ENCODE measurements at regions not wholly inside any gene's neighbourhood (a gene's known extent, or its start where the extent isn't known, plus 50 kb on each side); places are given as distances from the start of the nearest gene placed in this dataset.

DNA sequence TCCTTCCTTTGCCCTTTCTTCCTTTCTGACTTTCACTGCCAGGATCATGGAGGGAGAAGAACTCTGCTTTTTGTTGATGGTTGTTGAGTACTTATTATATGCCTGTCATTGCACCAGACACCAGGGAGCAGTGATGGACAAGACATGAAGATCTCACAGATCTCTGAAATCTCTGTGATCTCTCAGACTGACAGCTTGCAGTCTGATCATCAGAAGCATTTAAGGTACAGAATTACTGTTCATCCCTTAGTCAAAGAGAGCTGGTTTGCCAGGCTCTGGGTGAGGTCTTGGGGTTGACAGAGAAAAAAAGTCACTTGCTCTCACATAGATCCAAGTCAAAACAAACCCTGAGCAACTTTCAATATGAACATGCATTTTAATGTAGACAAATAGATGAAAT, 299.5 kb upstream of the FMN2 start:
- no peak for DNase-seq (ENCODE audit: low spot score)

DNA sequence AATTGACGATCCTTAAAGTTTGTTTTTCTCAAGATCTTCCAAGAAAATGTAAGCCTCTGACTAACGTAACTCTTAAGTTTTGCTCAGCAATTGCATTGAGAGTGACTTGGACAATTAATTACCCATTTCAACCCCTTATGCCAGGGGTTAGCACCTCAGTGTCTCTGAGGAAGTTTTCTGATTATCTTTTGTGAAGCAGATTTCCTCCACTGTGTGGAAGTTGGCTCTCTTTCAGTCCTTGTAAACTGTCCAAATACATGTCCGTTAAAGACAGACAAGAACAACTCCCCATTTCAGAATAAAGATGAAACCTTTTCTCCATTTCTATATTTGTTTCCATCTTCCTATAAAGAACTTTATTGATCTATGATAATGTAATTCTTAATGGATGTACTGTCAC, 296.4 kb upstream of the FMN2 start:
- DNase-seq (ENCODE audit: low spot score) = no peak

DNA sequence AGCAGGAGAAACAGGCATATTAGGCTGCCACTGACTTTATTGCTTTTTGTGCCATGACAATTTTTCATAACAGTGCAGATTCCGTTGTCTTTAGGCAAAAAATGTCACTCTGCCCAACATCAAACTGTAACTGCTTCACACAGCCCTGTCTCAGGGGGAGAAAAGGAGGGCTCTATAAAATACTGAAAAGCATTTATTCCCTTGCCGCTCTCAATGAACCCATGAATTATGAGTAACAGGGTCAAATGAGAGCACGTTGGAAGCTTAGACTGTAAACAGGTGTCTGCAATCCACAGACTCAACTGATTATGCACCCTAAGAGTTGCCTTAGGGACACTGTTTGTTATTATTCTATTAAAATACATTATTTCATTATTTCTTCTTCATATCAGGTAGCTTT, 292.1 kb upstream of the FMN2 start:
- DNase-seq (ENCODE audit: low spot score) = no peak

DNA sequence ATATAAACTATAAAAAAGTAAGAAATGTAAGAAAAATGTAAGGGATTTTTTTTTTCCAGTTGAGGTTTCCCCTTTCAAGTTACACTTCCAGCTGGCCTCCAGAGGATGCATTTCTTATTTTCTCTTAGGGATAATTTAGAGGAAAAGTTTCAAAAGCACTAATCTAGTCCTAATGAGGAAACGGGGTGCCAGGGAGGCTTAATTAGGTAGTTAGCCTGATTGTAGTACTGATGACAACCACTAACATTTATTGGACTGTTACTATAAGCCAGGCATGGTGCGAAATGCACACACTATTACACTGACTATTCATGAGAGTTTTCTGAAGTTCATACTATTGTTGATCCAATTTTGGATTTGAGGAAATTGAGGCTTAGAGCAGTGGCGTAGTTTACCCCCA, 290.8 kb upstream of the FMN2 start:
- no peak for DNase-seq (ENCODE audit: low spot score)

DNA sequence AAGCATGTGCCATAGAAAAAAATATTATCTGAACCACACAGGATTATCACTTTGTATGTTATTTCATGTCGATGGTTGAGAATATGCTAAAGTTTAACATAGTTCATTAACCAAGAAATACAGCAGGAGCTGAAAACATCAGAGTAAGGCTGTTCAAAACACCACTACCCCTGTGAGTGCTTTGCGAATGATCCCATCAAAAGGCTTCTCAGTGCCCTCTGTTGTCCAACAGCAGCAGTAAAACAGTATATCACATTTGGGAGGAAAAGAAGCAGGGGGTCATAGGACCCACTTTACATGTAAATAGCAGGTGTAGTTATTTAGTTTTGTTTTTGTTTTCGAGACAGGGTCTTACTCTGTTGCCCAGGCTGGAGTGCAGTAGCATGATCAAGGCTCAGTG, 289.4 kb upstream of the FMN2 start:
- no peak for DNase-seq (ENCODE audit: low spot score)

DNA sequence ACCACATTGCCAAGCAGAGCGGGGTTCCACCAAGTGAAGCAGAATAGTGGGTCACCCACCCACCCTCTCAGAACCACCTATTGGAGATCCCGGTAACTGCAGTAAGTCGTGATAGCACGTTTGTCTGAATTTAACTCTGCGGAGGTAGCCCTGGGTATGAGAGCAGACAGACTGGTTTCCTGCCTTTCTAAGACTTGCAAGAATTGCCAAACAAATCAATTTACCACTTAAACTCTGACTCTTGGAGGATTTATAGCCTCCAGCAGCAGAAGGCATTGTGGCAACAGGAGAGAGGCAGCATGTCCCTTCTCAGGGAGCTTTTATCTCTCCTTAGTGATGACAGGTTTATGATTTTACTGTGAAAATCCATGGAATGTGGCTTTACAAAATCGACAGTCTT, 287.9 kb upstream of the FMN2 start:
- DNase-seq (ENCODE audit: low spot score) = no peak

DNA sequence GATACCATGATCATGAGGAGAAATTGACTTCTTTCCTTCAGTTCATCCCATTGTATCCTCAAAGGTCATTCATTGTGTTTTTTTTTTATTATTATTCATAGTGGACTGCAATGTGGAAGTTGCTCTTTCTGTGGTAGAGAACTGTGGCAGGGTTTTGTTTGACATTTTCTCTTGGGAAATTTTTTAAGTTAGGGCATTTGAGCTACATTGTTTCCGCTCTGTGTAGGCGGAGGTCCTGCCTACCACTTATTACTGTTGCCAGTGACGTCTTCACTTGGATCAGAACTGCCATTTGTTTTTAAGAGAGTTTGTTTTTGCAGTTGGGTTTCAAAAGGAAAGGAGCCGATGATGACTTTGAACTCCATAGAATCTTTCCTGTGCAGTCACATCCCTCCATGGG, 287.4 kb upstream of the FMN2 start:
- DNase-seq (ENCODE audit: low spot score) = no peak

DNA sequence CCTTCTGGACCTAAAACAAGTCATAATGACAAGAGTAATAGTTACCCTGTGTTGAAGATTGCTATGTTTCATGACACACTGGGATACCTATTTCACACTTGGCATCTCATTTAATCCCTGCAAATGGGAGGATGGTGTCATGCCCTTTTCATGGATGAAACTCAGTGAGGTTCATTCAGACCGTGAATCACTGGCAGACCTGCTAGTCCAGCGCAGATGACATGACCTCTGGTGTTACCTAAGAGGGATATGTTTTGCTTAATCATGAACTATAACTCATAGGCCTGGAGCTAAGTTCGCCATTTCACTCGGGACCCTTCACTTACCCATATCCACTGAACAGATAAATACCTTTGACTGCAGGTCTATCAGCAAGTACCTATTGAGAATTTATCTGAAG, 286.6 kb upstream of the FMN2 start:
- DNase-seq (ENCODE audit: low spot score) = no peak

DNA sequence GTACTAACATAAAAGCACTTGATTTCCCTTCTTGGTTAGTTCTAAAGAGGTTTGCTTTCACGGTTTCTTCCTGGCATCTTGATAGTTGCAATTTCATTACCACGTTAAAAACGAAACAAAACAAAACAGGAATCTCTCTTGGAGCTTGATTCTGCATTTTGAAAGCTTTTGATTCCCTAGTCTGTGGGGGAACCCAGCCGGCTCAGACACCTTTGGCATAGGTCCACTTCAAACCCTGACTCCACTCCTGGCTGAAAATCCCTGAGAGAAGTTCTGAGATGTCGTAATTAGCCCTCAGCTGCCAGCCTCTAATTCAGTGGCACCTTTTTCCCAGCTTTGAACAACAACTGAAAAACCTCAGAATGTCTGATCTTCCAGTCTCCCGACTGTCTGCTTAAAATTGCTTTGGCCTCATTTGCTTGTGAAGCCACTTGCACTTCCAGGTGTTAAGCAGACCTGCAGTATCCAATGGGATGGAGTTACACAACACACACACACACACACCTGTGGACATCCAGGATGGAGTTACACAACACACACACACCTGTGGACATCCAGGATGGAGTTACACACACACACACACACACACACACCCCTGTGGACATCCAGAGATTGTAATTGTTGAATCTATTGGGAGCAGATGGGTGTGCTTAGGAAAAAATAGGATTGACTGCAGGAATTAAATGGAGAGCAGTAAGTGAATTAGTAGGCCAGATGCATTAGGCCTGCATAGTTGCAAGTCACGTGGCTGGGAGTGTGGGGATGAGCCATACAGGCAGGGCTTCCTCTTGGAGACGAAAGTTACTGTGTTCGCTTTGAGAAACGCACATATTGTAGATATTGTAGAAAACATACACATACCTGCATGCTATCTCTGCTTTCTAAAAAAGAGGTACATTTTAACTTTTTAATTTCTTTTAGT, 285.6 kb upstream of the FMN2 start:
- DNase-seq (ENCODE audit: low spot score) = no peak

DNA sequence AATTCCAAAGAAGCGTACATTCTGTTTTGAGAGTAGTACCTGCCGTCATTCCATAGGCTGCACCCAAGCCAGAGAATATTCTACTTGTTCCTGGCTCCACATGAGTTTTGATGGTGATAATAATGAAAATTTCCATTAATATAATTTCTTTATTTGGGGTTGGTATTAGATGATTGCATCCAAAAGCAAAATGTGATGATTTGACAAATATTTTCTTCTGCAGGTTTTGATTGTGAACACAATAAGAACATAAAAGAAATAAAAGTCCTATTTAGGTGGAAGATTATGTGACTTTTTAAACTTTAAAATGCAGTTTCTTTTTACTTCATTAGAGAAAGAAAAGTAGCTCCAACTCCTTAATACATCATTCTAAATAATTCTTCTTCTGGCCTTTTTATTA, 284.8 kb upstream of the FMN2 start:
- no peak for DNase-seq (ENCODE audit: low spot score)

DNA sequence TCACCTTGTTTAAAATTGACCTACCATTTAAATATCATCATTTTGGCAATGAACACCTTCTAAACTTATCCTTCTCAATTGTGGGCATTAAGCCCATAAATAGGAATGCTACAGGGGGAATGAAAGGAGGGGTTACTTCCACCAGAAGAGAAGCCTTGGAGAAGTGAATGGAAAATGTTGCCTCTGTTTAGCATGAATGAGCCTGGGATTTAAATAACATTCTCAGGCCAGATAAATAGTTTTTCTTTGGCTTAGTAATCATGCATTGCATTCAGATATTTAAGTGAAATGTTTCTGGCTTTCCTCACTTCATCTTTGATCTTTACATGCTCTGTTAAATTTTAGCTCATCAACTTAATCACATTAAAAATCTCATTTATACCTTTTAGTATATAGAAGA, 284.3 kb upstream of the FMN2 start:
- DNase-seq (ENCODE audit: low spot score) = no peak

DNA sequence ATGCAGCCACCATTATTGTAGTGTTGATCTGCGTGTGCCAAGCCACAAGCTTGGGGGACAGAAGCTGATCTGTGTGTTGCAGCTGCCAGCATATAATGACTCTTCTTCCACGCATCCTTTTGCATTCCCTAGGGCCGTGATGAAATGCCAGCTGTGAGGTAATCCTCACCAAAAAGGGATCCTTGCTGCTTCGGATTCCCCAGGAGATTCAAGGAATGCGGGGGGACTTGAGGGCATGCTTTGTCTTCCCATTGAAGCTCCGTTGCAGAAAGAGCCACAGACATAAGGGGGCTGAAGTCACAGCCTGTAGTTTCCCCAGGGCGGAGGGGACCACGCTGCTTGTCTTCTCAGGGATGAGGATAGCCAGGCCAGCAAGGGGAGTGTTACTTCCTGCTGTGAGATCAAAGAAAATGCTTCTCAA, 281.6 kb upstream of the FMN2 start:
- DNase-seq (ENCODE audit: low spot score) = no peak

DNA sequence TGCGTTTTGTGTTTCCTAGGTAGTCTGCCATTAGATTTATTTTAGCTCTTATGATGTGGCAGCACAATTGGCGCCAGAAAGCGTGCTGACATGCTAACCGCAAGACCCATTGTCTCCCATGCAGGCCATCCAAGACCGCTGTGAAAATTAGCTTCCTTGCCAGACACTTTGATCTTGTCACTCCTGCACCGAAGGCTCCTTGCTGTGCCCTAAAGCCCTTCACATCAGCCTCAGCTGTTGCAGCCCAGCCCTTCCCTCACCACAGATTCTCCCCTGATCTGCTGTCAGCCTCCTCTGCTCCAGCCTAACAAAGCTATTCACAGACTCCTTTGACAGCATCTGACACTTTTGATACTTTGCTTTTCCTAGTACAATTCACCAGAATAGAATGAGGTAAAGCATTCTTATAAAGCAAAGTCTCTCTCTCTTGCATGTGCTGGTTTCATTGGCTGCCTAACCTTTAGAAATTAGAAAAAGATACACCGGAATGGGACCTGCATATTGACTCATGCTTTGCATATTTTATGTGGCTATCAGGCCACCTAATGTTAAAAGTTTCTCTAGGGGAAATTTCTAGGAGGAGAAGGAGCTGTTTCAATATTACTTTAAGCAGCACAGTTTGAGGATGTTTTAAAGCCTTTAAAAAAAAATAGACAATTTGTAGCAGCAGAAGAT, 280.3 kb upstream of the FMN2 start:
- DNase-seq (ENCODE audit: low spot score) = no peak

DNA sequence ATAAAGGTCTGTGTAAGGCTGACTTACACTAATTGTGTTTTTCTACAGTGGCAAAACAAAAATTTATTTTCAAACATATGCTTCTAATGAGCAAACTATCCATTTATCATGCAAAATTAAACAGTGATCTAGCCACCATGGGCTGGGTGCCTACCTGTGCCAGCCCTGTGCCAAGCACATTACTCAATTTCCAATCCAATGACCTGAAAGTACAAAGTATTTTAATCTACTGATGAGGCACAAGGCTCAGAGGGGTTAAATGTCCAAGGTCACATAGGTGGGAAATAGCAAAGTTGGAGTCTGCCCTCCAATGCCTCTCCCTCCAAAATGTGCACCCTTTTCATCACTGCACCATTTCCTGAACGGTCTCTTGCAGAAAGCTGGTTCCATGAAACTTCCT, 279.1 kb upstream of the FMN2 start:
- no peak for DNase-seq (ENCODE audit: low spot score)

DNA sequence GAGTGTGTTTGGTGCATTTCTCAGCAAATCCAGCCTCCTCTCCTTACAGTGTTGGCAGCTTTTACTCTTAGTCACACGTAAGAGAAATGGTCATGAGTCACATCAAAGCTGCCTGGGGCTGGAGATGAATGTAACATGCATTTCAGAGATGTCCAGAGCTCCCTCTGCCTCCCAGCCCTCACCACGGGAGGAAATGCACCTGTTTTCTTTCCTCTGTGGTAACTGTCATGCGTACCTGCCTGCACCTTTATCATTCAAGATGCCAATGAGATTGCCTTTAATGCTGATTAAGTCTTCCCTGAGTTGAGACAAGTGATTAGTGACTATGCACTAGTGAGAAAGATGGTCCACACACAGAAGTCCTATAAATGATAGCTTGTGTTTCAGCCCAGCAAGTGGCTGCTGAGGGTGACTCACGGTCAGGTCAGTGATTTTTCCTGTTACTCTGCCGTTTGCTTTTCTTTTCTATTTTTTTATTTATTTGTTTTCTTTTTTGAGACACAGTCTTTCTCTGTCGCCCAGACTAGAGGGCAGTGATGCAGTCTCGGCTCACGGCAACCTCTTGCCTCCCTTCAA, 277.3 kb upstream of the FMN2 start:
- no peak for DNase-seq (ENCODE audit: low spot score)

DNA sequence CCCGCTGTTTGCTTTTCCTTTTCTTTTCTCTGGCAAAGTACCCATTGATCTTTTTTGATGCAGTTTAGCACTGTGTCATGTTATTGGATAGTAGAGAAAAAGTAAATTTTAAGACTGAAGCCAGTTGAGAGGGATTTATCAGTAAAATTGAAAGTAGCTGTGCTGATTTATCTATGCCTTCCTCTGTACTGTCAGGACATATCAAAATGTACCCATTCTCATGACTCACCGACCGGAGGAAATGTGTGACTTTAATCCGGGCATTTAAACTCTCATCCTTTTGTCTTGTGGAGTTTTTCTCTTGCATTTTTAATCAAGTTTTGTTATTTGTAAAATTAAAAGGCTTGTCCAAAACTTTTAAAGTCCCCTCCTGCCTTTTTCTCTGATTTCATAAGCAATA, 276.6 kb upstream of the FMN2 start:
- DNase-seq (ENCODE audit: low spot score) = no peak

DNA sequence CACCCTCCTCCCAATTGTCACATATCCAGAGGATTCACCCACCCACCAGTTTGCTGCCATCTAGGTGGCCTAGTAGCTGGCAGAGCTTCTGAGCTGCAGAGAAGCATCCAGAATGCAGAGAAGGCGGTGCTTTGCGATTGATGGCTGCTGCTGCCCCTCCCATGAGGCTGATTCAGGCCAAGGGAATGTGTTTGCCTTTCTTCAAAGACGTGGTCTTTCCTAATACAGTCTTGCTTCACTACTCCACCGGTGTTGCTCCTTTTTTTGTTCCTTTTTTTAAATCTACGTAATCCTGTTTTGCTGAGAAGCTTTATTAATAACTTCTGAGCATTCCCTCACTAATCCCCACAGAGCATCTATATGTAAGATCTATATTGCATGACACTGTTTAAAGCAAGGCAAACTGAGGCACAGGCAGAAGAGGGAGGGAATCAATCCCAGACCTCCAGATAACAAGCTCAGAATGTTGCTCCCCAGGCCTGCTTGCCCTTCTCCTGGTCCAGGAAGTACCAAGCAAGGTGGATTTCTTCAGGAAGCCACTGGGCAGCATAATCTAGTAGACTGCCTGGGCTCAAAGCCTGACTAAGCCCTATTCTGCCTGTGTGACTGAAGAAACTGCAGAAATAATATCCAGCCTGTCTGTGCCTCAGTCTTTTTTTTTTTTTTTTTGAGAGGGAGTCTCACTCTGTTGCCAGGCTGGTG, 275.5 kb upstream of the FMN2 start:
- peak; percentile 31 for DNase-seq (ENCODE audit: low spot score)

DNA sequence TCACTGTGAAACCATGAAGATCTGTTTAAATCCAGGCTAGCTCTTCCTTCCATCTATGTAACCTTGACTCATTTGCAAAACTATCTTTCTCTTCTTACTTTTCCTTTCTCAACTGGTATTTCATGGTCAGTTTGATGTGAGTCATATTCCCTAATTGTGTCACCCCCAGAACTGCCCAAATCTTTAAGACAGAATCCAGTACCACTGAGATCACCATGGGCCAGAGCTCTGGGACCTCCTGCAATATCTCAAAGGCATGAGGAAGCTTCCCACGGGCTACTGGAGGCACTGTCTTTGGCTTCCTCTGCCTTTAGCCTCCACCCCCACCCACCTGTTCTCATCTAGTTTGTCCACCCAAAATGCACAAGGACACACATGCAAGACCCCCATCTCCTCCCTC, 274.4 kb upstream of the FMN2 start:
- no peak for DNase-seq (ENCODE audit: low spot score)

DNA sequence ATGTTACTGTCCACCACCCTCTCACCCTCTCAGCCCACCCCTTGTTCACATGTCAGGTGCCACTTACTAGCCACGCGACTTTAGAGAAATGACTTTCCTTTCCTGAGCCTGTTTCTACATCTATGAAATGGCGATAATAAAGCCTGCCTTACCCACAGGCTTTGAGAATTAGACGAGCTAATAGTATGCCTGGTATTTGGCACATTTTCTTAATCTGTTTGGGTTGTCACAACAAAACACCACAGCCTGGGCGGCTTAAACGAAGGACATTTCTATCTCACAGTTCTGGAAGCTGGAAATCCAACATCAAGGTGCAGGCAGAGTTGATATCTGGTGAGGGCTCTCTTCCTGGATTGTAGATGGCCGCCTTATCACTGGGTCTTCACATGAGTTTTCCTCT, 273.9 kb upstream of the FMN2 start:
- DNase-seq (ENCODE audit: low spot score) = no peak

DNA sequence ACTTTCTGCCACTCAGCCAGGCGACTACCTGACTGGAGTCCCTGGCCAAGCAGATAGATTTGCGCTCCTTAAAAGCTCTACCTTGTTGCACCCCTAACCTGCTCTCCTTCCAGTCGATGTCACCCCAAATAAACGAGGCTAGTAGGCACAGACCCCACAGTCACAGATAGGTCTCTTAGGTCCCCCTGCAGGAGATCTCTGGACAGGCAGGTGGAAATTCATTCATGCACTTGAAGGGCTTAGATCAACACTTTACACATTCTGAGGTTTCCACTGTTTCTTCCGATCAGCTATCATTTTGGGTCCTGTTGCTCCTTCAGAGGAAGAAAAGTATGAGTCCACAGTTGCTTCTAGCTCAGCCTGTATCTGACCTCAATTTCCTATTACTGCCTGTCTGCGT, 272.6 kb upstream of the FMN2 start:
- no peak for DNase-seq (ENCODE audit: low spot score)

DNA sequence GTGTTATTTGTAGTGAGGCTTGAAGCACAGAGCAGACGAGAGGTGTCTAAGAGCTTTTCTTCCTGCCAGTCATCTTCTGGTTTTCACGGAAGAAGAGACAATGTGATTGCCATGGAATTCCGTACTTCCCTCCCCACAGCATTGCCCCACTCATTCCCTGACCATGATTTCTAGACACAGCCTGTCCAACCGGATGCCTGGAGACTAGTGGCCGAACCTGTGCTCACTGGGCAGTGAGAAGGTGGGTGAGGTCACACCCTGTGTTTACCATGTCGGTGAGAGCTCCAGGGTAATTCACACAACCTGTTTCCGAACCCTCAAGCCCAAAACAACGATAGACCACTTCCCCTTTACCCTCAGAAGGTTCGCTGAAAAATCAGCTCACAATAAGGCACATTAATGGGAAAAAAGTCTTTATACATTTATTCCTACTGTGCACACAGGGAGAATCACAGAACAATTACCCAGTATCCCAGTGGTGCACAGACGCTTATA, 271.9 kb upstream of the FMN2 start:
- DNase-seq (ENCODE audit: low spot score) = no peak

DNA sequence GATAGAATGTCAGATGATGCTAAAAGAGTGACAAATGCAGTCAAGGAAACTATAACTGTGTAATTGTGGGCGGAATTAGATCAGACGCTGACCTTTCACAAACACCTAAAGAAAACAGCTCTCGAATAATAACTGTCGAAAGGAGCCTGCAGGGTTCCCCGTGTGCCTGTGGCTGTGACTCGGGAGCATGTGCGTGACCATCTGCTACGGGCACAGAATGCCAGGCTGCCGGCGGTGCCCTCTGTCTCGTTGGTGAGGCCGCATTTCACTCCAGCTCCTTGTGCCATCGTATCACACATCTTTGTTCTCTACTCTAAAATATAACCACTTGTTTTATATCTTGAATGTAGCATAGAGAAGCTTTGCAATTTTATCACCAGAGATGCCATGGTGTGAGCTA, 267.8 kb upstream of the FMN2 start:
- DNase-seq (ENCODE audit: low spot score) = no peak

DNA sequence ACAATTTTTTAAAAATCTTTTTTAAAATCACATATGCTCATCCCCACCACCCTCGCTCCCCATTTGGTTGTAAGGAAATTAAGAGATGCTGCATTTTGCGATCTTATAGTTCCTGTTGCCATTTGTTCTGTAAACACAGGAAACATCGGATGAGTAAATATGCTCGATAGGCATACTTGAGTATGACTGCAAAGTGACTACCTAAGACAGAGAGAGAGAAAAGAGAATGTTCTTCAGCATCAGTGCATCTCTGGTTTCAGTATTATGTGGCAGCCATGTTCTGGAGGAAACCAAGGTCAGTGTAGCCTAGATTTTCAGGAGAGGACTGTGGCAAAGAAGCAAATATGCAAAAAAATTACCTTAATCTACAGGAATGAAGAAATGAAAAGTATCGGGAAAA, 265.5 kb upstream of the FMN2 start:
- DNase-seq (ENCODE audit: low spot score) = no peak

Measured in HuH-7.5 (cell line).